Colonic mucosa (tissue), 4 donors: ENCODE measurements at regions not wholly inside any gene's neighbourhood (a gene's known extent, or its start where the extent isn't known, plus 50 kb on each side); places are given as distances from the start of the nearest gene placed in this dataset.

Source experiments
- DNase-seq: peaks from one replicate; pipeline ENCODE4 v3.0.0-alpha.2; 2020
- H3K27ac ChIP-seq: fragments of 200-600 bp; one replicate; pipeline ENCODE4 v1.8.0; 2021
- H3K27me3 ChIP-seq: fragments of 200-600 bp; one replicate; pipeline ENCODE4 v1.8.0; 2021
- H3K36me3 ChIP-seq: fragments of 200-600 bp; one replicate; pipeline ENCODE4 v1.8.0; 2021
- H3K4me1 ChIP-seq: fragments of 200-600 bp; one replicate; pipeline ENCODE4 v1.8.0; 2021; ENCODE audit warnings: mild to moderate bottlenecking
- H3K4me3 ChIP-seq: fragments of 200-600 bp; one replicate; pipeline ENCODE4 v1.8.0; 2021
- H3K9ac ChIP-seq, 2 donors: one replicate each; pipeline ENCODE4 v1.7.0; 2013; ENCODE audit warnings: control low read depth in 2 of 2, low read depth in 2 of 2, low read length in 2 of 2
- H3K9me3 ChIP-seq: fragments of 200-600 bp; one replicate; pipeline ENCODE4 v1.8.0; 2021
- intact Hi-C: fragments of 100-400 bp; cut with DNase I; formaldehyde crosslinking; loops from one replicate; pipeline ENCODE4 v1.14.1; 2022
- TF ChIP-seq, protein P1 (sequence below): fragments of 200-600 bp; IDR thresholded peaks from one replicate; pipeline ENCODE4 v1.8.0; 2022; ENCODE audit warnings: antibody characterized with exemption, mild to moderate bottlenecking
- donor health status: healthy.
- donor health status: DM: no; HTN: no; CAD: no.
- donor health status: DM: no; HTN: no; CAD: no.

DNA sequence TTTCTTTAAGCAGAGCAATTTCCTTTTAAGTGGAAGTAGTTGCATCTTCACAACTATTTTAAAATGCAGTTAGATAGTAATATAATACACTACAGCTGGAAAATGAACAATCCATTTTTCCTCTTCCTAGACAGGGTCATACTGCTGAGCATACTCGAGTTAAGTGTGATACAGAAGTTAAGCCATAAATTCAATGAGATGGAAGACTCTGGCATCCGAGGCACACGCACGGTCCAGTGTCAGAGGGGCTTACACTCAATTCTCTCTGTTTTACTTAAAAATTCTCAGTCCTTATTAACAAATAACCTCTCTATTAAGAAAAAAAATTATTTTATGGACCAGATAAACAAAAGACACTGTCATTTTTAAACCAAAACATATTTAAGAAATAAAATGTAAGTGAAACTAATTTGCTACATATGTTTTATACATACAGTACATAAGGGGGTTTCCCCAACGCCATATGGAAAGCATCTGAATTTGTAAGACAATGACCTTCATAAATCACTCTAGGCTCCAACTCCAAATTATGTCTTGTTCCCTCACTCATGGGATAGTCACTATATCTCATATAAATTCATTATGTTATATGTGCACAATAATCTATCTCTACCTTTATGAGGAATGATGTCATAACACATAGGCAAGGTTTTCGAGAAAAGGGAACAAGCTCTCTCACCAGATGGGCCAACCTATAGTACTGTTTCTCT is 315.3 kb downstream of the PAPSS1 start:
- TF ChIP-seq, protein P1, sequence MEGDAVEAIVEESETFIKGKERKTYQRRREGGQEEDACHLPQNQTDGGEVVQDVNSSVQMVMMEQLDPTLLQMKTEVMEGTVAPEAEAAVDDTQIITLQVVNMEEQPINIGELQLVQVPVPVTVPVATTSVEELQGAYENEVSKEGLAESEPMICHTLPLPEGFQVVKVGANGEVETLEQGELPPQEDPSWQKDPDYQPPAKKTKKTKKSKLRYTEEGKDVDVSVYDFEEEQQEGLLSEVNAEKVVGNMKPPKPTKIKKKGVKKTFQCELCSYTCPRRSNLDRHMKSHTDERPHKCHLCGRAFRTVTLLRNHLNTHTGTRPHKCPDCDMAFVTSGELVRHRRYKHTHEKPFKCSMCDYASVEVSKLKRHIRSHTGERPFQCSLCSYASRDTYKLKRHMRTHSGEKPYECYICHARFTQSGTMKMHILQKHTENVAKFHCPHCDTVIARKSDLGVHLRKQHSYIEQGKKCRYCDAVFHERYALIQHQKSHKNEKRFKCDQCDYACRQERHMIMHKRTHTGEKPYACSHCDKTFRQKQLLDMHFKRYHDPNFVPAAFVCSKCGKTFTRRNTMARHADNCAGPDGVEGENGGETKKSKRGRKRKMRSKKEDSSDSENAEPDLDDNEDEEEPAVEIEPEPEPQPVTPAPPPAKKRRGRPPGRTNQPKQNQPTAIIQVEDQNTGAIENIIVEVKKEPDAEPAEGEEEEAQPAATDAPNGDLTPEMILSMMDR: no peak
- no peaks in the 10 kb centered on the region for H3K4me1 ChIP-seq
- intact Hi-C loops: no loop called here
- no peaks in the 10 kb centered on the region for H3K36me3 ChIP-seq
- DNase-seq: no peak
- H3K27ac ChIP-seq: no peak overlapping the region
- H3K9ac ChIP-seq: no peak overlapping the region
- no peaks in the 10 kb centered on the region for H3K9me3 ChIP-seq
- H3K4me3 ChIP-seq: no peak overlapping the region
- H3K27me3 ChIP-seq: no peaks in the 10 kb centered on the region

DNA sequence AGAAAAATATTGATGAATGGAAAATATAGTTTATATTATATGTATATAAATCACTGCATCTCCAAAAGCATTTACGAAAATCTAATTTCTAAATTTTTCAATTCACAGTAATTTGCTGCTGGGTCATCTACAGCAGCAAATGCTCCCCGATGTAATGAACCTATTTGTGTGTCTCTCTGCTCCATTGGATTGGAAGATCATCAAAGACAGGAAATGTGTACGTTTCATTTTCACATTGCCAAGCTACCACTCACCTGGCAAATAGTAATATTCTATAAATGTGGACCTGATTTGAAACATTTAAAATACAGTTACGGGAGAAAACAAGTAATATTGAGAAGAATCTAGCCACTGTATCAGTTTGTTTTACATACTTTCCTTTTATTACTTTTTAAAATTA is 317.7 kb downstream of the PAPSS1 start:
- no peak overlapping the region for H3K4me3 ChIP-seq
- DNase-seq: no peak
- no peak overlapping the region for H3K9ac ChIP-seq
- no peaks in the 10 kb centered on the region for H3K27me3 ChIP-seq
- H3K27ac ChIP-seq: no peak overlapping the region
- no peaks in the 10 kb centered on the region for H3K9me3 ChIP-seq
- H3K36me3 ChIP-seq: no peaks in the 10 kb centered on the region
- TF ChIP-seq, protein P1: no peak
- intact Hi-C loops: no loop called here
- H3K4me1 ChIP-seq: no peaks in the 10 kb centered on the region

DNA sequence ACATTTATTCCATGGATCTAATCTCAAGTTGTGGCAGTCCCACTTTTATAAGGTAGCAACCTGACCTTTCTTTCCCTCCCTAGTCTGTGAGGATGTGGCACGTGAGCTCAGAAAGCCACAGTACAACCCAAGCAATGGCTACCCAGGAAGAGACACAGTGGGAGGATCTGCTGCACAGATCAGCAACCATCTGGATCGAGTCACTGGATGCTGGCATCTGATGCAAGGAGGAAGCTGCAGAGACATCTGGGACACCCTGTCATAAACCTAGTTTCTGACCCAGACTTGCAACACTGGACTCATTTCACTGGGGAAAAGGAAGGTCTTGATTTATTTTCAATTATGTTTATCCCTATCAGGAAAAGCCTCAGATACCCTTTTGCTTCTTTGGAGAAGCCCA is 327.1 kb downstream of the PAPSS1 start:
- intact Hi-C loops: no loop called here
- Histone ChIP-seq H3K9ac (no peak overlapping the region), H3K9me3 (no peaks in the 10 kb centered on the region), H3K27me3 (no peaks in the 10 kb centered on the region), H3K4me1 (no peaks in the 10 kb centered on the region), H3K27ac (no peak overlapping the region), H3K4me3 (no peak overlapping the region), H3K36me3 (no peaks in the 10 kb centered on the region)
- TF ChIP-seq, protein P1: no peak
- DNase-seq: peak; percentile 19

DNA sequence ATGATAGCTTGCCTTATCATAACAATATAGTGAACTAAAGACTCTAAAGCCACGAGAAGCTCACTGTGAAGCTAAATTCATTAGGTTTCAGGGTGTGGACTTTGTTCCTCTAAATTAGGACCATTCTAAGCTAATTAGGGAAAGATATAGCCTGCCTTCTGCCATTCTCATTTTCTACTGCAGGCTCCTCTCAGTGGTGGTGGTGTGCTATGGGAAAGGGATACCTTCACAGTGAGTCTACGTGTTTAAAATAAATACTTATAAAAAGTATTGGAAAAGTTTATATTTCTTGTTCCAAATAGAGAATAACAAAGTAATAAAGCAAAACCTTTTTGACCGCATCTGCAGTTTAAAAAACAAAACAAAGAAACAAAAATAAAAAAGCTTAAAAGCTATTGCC is 327.7 kb downstream of the PAPSS1 start:
- TF ChIP-seq, protein P1: no peak
- intact Hi-C loops: no loop called here
- no peak overlapping the region for H3K9ac ChIP-seq

DNA sequence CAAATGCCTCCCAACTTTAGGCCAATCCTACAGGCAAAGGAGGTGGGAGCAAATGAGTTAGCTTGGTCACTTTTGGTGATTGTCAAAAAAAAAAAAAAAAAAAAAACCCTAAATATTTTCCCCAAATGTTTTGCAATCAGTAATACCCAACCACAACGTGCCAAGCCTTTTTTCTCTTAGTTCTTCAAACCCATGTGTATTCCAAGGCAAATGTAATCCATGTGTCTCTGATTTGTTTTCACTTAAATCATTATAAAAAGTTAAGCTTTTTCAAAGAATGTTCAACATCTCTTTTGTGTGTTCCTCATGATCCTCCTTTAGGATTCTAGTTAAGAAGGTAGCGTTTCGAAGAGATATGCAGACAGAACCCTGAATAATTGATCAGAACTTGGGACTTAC is 328.4 kb downstream of the PAPSS1 start:
- H3K4me1 ChIP-seq: no peaks in the 10 kb centered on the region
- H3K9me3 ChIP-seq: no peaks in the 10 kb centered on the region
- H3K4me3 ChIP-seq: no peak overlapping the region
- H3K36me3 ChIP-seq: no peaks in the 10 kb centered on the region
- DNase-seq: no peak
- no peak overlapping the region for H3K27ac ChIP-seq
- no peaks in the 10 kb centered on the region for H3K27me3 ChIP-seq
- intact Hi-C loops: no loop called here
- TF ChIP-seq, protein P1: no peak
- no peak overlapping the region for H3K9ac ChIP-seq

More for the DNA sequence above, 327.7 kb downstream of the PAPSS1 start:
- no peaks in the 10 kb centered on the region for H3K4me1 ChIP-seq
- H3K4me3 ChIP-seq: no peak overlapping the region
- H3K9me3 ChIP-seq: no peaks in the 10 kb centered on the region
- no peaks in the 10 kb centered on the region for H3K36me3 ChIP-seq
- no peak for DNase-seq
- H3K27ac ChIP-seq: no peak overlapping the region
- H3K27me3 ChIP-seq: no peaks in the 10 kb centered on the region
